Stimulated activated CD4-positive, alpha-beta T cell treated with anti-CD3 and anti-CD28 coated beads, Interleukin-4, amount 100 ng/mL, for 1 hour (primary cell): ENCODE measurements at regions not wholly inside any gene's neighbourhood (a gene's known extent, or its start where the extent isn't known, plus 50 kb on each side); places are given as distances from the start of the nearest gene placed in this dataset.
"Not testable (repeated sequence)": the region's sequence is repeated elsewhere in the genome, so short reads cannot be mapped to it uniquely, and the experiment has no call there.

Experiments
- DNase-seq: peaks from one replicate; pipeline ENCODE4 v3.0.0-alpha.2; 2020

DNA sequence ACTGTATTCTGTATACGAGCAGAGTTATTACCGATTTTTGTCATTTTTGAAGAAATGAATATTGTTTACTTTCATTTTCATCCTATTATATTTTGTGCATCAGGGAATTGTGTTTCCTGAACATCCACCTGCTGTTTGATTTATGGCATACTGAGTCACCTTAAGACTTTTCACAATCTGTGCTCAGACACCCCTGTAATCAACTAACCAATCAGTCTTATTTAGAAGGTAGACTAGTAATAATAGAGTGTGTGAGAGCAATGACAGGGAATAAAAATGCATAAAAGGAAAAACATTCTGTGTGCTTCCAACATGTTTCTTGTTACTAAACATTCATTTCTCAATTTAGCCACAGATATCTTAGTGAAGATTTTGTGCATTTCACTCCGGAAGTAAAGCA is 1413.6 kb upstream of the ACO1 start:
- DNase-seq, result no peak

DNA sequence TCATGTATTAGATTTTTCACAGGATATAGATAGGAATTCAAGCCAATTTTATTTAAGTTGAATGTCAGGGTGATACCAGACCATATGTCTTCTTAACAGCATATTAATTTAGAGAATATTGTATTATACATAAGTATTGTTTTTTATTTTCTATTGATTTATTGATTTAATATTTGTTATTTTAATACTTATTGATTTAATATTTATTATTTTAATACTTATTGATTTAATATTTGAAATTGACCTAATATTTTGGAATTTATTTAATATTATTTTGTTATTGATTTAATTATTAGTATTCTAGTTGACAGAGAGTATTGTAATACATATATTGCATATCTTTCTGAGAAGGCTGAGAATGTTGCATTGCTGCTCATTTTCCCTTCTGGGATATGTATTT is 1411.8 kb upstream of the ACO1 start:
- DNase-seq, result no peak

DNA sequence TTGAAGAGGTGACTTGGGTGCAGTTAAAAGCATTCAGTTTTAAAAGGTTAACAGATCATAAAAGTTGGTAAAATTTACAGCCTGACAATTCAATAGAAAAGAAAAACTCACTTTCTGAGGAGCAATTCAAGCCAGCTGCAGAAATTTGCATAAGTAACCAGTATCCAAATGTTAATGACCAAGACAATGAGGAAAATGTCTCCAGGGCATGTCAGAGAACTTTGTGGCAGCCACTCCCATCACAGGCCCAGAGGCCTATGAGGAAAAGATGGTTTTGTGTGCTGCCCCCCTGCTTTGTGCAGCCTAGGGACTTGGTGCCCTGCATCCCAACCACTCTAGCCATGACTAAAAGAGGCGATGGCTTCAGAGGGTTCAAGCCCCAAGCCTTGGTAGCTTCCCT is 1406.5 kb upstream of the ACO1 start:
- no peak for DNase-seq

DNA sequence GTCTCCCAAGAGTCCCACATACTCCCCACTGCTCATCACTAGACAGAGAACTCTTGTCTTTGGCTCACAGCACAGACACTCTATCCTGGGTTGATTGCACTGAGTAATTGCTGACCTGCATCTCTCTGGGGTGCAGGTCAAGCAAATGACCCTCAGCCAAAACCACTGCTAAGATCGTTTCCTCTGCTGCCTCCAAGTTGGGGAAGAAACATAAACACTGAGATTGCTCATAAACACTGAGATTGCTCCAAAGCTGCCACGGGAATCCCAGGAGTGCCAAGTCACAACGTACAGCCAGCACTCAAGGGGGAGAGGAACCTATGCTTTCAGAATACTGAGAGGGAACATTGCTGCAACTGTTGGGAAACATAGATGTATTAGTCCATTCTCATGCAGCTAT is 1402.1 kb upstream of the ACO1 start:
- DNase-seq, result no peak

DNA sequence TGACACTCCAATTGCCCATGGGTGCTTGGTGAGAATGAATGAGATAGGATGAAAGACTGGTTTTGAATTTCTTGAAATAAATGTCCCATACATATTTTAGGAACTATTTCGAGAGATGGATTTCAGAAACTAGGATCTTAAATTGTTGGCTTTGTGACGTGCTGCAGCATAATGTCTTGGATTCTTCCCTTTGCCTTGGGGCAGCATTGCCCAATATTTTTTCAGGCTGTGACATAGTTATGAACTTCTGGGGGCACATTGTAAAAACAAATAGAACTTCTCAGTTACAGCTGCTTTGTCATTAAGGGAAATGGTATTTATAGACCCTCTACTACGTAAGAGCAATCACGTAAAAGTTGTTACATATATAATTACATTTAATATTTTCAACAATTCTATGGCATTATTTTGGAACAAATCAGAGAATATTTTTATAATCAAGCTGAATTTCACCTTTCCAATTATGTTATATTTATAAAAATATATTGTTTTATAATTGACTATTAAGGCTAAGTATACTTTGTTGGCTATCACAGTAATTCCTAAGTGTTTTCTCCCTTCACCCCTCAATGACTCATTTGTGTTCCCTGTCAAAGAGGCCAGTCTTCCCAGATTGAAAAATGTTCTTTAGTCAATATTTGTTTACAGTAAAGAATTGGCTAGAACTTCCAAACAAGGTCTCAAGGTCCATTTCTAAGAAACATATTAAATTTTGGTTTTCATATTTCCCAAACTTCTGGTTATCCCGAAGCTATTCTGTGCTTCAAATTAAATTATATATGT is 1388.3 kb upstream of the ACO1 start:
- DNase-seq, result no peak

DNA sequence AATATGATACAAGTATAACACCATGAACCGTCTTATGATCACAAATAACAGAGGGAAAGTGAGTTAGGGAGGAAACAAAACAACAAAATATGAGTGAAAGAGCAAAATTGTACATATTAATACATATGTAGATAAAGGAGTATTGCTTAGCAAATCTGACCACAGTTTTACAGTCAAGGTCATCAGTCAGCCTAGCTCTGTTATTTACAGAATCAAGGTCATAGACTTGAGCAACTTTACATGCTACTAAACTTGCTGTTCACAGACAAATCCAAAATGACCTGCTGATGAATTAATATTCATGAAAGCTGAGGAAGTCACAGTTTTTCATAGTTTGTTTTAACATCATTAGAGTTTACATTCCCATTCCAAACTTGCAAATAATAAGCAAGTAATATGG is 1387.7 kb upstream of the ACO1 start:
- DNase-seq, result no peak

DNA sequence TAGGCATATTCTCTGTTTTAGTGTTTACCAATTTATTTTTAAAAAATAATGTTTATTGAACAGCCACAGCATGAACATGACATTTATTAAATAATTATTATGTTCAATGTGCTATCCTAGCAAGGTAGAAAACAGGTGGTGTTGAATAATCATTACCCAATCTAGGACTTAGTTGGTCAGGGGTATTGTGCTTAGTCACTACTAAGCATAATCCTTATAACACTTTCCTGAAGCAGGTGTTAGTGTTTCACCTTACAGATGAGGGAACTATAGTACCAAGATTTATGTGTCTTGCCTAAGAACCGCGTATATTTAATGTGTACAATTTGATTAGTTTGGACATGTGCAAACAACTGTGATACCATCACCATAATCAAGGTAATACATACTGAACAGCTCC is 1387.2 kb upstream of the ACO1 start:
- DNase-seq, result no peak

DNA sequence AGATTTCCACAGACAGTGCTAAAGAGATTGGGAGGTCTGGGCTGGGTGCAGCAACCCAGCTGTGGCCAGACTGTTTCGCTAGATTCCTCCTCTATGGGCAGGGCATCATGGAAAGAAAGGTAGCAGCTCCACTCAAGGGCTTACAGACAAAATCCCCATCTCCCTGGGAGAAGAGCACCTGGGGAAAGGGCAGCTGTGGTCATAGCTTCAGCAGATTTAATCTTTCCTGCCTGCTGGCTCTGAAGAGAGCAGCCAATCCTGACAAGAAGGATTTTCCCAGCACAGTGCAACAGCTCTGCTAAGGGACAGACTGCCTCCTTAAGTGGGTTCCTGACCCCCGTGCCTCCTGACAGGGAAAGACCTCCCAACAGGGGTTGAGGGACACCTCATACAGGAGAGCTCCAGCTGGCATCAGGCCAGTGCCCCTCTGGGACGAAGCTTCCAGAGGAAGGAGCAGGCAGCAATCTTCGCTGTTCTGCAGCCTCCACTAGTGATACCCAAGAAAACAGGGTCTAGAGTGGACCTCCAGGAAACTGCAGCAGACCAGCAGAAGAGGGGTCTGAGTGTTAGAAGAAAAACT is 1379.3 kb upstream of the ACO1 start:
- no peak for DNase-seq

DNA sequence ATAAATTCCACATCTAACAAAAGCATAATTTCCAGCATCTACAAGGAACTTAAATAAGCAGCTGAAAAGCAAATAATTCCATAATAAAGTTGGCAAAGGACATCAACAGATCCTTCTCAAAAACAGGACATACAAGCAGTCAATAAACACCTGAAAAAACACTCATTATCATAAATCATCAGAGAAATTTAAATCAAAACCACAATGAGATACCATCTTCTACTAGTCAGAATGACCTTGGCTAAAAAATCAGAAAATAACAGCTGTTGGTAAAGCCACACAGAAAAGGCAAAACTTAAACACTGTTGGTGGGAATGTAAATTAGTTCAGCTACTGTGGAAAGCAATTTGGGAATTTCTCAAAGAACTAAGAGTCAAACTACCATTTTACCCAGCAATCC is 1371.1 kb upstream of the ACO1 start:
- no peak for DNase-seq

DNA sequence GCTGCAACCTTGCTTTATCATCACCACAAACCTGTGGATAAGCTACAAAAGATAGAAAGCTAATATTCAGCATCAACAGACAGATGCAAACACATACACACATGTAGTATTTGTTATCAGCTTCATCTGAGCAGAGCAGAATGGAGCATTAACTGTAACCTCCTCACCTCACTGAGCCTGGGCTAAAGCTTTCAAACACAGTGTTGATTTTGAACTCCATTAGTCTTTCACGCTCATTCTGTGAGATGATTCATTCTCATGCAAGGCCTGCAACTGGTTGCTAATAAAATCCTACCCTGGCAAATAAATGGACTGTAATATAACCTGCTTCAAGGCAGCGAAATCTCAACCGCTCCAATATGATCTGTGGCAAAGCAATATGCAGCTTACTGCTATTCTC is 1360.6 kb upstream of the ACO1 start:
- no peak for DNase-seq

DNA sequence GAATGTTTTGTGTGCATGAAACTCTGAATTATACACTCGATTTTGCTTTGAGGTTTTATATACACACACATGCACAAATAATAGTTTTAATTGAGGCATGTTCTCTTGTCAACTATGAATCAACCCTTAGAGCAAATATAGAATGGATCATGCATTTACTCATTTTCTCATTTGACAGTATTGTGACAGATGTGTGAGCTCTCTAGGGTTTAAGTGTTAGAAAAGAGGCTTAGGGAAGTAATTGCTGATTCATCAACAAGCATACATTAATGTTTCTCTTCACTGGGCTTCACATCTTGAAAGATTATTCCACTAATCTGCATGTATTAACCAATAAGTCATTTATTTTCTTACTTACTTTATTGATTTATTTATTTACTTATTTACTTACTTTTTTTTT is 1356.8 kb upstream of the ACO1 start:
- no peak for DNase-seq

DNA sequence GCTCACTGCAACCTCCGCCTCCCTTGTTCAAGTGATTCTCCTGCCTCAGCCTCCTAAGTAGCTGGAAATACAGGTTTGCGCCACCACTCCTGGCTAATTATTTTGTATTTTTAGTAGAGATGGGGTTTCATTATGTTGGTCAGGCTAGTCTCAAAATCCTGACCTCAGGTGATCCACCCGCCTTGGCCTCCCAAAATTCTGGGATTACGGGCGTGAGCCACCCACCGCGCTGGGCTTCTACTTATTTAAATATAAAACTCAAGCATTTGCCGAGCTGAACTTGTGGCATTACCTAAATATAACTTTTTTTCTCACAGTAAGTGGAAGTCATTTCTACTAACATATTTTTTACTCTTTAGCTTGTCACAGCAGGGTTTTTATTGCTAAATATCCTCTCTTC is 1356.3 kb upstream of the ACO1 start:
- DNase-seq, result no peak

DNA sequence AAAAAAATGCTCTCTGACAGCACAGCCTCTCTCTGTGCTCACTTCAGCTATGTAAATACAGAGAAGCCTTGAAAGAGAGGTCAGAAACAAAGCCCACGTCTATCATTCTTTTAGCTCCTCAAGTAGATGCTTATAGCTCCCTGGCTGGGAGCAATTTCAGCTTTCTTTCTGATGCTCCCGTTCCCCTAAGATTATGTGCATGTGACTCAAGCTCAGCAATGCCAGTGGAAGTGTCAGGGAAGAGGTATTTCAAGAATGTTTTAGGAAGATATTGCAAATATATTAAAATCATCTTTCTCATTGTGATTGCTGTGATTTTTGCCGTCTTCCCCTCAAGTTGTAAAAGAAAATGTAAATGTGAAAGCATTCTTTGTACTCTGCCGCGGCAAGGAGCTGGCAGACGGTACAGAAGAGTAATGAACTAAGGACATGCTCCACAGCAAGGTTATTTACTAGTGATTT is 1353.7 kb upstream of the ACO1 start:
- DNase-seq, result no peak

DNA sequence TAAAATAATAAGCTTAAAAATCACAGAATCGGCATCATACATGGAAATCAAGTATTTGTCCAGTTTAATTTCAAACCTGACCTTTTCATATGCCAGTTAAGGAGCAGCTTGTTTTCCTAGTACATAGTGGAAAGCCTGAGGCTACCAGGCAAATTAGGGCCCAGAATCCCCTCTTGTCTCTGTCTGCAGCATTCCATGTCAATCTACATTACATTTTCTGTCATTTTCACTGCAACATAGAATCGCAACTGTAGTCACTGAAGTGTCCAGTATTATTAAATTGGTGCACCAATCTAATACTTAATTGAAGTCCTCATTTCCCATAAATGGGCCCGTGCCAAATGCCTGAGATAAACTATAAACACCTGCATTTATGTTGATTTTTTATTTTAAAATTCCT is 1352.2 kb upstream of the ACO1 start:
- DNase-seq, result no peak

DNA sequence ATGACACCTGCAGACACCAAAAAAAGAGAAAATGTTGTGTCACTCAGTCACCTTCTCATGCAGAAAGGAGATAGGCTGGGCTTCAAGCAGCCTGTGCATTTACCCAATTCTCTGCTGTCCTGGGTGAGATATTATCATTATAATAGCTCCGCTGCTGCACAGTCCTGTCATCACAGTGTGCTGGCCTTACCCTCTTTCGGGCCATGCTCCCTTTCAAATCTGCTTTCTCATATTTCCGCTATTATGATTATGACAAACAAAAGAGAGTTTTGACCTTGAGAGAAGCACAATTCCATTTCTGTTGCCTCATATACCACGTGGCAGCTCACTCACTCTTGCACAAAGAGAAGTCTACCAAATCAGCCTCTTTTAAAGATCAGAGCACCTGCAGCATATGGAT is 1350.1 kb upstream of the ACO1 start:
- no peak for DNase-seq

DNA sequence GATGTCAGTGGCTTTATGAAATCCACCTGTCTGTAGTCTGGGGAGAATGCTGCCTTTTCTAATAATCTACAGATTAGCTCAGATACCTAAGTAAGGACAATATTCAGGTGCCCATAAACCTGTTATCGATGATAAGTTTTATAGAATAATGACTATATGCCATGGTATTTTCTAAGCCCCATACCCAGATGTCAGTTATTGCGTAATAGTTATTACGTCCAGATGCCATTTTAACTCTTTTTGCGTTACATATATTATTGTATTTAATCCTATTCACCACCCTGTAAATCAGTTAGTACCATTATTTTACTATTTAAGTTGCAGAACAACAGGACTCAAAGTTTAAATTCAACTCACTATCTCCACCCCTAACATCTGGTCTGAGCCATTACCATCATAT is 1343.9 kb upstream of the ACO1 start:
- DNase-seq, result no peak

DNA sequence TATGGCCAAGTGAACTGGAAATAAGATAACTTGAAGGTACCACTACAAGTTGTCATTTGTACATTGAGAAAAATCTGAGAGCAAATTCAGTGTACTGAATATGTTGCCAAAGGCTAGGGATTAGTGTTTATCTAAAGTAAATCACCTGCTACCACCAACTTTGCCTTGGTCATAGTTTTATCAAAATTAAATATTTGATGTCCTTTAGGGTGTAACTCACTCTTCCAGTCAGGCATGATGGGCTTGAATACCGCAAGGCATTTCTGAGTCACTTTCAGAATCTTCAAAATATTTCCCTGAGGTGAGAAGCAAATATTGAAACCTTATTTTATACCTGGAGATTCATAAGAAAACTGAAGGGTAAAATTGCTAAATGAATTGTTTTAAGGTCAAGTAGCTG is 1338.6 kb upstream of the ACO1 start:
- no peak for DNase-seq

DNA sequence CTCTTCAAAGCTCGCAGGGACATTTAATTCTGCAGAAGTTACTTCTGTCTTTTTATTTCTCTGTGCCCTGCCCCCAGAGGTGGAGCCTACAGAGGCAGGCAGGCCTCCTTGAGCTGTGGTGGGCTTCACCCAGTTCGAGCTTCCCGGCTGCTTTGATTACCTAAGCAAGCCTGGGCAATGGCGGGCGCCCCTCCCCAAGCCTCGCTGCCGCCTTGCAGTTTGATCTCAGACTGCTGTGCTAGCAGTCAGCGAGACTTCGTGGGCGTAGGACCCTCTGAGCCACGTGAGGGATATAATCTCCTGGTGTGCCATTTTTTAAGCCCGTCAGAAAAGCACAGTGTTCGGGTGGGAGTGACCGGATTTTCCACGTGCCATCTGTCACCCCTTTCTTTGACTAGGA is 1322.9 kb upstream of the ACO1 start:
- DNase-seq, result not testable (repeated sequence)

DNA sequence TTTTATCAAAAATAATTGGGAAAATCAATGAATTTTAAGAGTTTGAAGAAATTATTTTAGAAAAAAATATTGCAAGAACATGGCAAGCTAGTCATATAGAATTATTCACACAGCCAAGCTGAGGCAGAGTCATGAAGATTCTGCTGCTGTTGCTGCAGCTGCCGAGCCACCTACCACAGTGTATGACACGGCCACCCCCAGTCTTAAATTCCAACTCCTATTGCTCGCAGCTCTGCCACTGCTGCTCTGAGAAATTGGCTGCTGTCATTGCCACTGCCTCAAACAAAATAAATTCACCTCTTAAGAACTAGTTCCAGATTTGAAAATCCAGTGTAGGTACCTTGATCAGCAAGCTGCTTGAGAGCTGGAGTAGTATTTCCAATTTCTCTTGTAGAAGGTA is 1318.8 kb upstream of the ACO1 start:
- DNase-seq, result no peak

DNA sequence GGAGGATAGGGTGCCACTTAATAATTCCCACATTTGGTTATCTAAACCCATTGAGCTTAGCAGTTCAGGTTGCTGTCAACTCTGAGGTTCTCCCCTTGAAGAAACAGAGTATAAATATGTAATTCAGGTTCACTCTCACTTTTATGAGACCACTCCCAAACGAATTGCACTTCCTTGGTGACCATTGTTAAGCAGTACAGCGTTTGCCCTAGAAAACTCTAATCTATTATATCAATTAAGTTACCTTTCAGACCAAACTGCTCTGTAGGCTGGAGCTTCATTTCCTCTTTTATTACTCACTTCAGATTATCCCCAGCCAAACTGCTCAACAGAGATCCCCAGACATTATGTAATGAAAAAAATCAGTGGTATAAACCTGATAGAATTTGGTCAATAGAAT is 1317.0 kb upstream of the ACO1 start:
- DNase-seq, result no peak

DNA sequence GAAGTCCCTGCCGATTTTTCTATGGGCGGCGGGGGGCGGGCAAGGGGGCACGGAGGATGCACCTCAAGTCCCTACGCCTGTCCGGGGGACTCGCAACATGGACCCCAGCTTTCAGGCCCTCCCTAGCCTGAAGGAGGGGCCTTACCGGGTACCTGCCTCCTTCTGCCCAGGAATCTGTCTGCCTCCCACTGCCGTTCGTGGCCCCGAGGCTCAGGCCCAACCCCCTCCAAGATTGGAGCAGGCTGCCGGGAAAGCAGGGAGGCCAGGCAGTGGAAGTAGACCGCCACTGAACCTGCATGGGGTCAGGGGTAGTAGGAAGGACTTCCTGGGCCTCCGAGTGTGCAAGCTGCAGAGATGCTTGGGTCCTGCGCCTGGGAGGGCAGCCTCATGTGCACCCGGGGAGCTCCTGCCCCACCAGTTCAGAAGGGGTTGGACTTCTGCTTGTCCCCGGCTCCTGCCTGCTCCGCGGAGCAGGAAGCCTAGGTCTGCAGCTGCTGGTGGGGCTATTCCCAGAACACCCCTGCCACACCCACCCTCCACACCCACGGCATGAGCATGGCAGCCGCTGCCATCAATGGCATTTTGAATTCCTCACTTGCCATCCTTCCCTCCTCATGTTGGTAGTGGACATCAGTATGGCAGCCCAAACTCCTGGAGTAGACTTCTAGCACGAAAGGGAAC is 1312.7 kb upstream of the ACO1 start:
- DNase-seq, result no peak

DNA sequence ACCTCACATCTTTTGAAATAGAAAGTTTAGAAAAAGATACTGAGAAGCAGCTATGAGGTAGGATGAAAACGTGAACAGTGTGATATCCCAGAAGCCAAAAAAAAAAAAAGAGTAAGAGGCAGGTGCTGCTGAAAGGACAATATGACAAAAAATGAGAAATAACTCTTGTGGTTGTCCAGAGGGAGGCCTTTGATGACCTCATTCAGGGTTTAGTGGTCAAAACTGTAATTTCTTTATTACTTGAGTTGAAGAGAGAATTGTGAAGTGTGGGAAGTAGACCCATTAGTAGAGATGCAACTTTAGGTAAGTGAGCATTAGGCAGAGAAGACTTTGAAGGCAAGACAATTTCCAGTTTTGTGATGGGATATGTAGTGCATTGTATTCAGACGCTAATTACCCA is 1306.3 kb upstream of the ACO1 start:
- no peak for DNase-seq

DNA sequence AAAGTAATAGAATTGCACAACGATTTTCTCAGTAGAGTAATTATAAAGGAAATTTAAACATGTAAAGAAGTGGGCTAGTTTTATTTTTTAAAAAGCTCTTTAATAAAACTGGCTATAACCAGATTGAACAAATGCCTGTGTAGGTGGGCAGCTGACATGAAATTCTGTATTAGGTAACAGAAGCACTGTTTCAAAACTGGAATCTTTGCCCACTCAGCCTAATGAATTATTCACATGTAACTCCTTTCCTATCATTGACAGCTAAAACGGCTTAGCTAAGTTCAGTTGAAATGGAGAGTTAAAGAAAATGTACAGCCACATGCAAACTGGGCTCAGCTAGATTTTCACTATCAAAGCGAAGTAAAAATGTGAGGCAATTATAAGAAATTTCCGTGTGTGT is 1300.1 kb upstream of the ACO1 start:
- DNase-seq, result no peak

DNA sequence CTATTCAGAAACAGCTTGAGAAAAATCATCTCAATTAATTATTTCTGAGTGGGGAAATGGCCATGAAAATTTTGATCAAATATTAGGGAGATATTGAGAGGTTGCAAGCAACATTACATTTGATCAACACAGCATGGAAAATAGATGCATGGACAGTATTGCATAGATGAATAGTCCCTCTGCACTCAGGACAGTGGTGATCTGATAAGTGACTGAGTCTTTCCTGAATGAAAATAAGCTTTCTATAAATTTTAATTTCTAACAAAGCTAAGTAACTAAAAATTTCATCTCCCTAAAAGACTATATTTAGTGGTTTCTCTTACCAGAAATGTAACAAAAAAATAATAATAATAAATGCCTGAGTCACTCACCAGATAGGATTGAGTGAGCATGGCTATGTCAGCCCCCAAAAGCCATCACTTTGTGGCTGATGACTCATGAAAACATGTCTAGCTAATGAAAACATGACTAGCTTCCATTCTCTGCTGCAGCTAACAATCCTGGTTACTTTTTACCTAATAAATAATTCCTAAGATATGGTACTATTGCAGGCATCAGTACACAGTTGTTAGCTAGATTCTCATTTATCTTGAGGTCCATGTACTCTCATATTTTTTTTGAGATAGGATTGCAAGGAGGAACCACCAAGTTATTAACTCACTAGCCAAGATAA is 1294.8 kb upstream of the ACO1 start:
- DNase-seq, result no peak
